Karpas-422 (cell line): ENCODE measurements at regions not wholly inside any gene's neighbourhood (a gene's known extent, or its start where the extent isn't known, plus 50 kb on each side); places are given as distances from the start of the nearest gene placed in this dataset.

ENCODE experiments used
- DNase-seq: peaks from one replicate; pipeline ENCODE4 v3.0.0-alpha.2; 2015
- H2AFZ ChIP-seq: fragments of 200-600 bp; sonication (generic); 2 replicates; pipeline ENCODE4 v1.6.1; 2014; ENCODE audit warnings: antibody characterized with exemption, low read length, mixed read lengths
- H3K27ac ChIP-seq: fragments of 200-600 bp; sonication (generic); 2 replicates; pipeline ENCODE4 v1.5.1; 2014; ENCODE audit warnings: mild to moderate bottlenecking, low read length, moderate library complexity
- H3K27me3 ChIP-seq: fragments of 200-600 bp; sonication (generic); 2 replicates; pipeline ENCODE4 v1.6.1; 2014; ENCODE audit warnings: low read length, mixed read lengths
- H3K36me3 ChIP-seq: fragments of 200-600 bp; sonication (generic); 2 replicates; pipeline ENCODE4 v1.6.1; 2014; ENCODE audit warnings: low read length, mixed read lengths; ENCODE audit not compliant: insufficient read depth
- H3K4me1 ChIP-seq: fragments of 200-600 bp; sonication (generic); 2 replicates; pipeline ENCODE4 v1.6.1; 2014; ENCODE audit warnings: mild to moderate bottlenecking, low read length, mixed read lengths
- H3K4me2 ChIP-seq: fragments of 200-600 bp; sonication (generic); 2 replicates; pipeline ENCODE4 v1.6.1; 2014; ENCODE audit warnings: low read length, low read depth, mild to moderate bottlenecking; ENCODE audit not compliant: poor library complexity, severe bottlenecking
- H3K4me3 ChIP-seq: fragments of 200-600 bp; sonication (generic); 2 replicates; pipeline ENCODE4 v1.5.1; 2014; ENCODE audit warnings: mild to moderate bottlenecking, antibody characterized with exemption, low read length, mixed read lengths
- H3K79me2 ChIP-seq: fragments of 200-600 bp; sonication (generic); 2 replicates; pipeline ENCODE4 v1.6.1; 2014; ENCODE audit warnings: mild to moderate bottlenecking, low read length, mixed read lengths
- H3K9ac ChIP-seq: fragments of 200-600 bp; sonication (generic); 2 replicates; pipeline ENCODE4 v1.6.0; 2014; ENCODE audit warnings: low read length
- H3K9me2 ChIP-seq: fragments of 200-600 bp; sonication (generic), shearing (Covaris generic); replicated peaks from 2 replicates; pipeline ENCODE4 v1.6.0; 2014; ENCODE audit warnings: mild to moderate bottlenecking, low read length, moderate library complexity; ENCODE audit not compliant: insufficient read depth
- H3K9me3 ChIP-seq: fragments of 300-700, 200-600 bp; sonication (generic); 2 replicates; pipeline ENCODE4 v1.6.1; 2014; ENCODE audit warnings: low read length, mixed read lengths
- H4K20me1 ChIP-seq: fragments of 200-600 bp; sonication (generic); 2 replicates; pipeline ENCODE4 v1.6.1; 2014; ENCODE audit warnings: mild to moderate bottlenecking, antibody characterized with exemption, low read length, low read depth; ENCODE audit not compliant: insufficient read depth

- no peaks in the 10 kb centered on the region for H3K79me2 ChIP-seq
- no peak overlapping the region for H3K27ac ChIP-seq
- H3K4me3 ChIP-seq: no peak overlapping the region
- H2AFZ ChIP-seq: no peak overlapping the region
- H3K9me2 ChIP-seq: no peaks in the 10 kb centered on the region
- H3K4me1 ChIP-seq: no peaks in the 10 kb centered on the region
- no peak overlapping the region for H3K9ac ChIP-seq
- no peaks in the 10 kb centered on the region for H3K36me3 ChIP-seq
- no peaks in the 10 kb centered on the region for H4K20me1 ChIP-seq
- no peaks in the 10 kb centered on the region for H3K9me3 ChIP-seq
- H3K4me2 ChIP-seq: no peak overlapping the region
- no peaks in the 10 kb centered on the region for H3K27me3 ChIP-seq
- no peak for DNase-seq
Measured at GRCh38 chr12:111220363-111220762, 148.5 kb downstream of the PHETA1 start.

GRCh38 chr12:111219440-111219839 is 149.5 kb downstream of the PHETA1 start:
- Histone ChIP-seq H3K4me3 (no peak overlapping the region), H2AFZ (no peak overlapping the region), H3K4me2 (no peak overlapping the region), H3K9me2 (no peaks in the 10 kb centered on the region), H3K9ac (no peak overlapping the region), H3K27ac (no peak overlapping the region), H3K4me1 (no peaks in the 10 kb centered on the region), H3K36me3 (no peaks in the 10 kb centered on the region), H3K27me3 (no peaks in the 10 kb centered on the region), H3K79me2 (no peaks in the 10 kb centered on the region), H4K20me1 (no peaks in the 10 kb centered on the region), H3K9me3 (no peaks in the 10 kb centered on the region)
- no peak for DNase-seq

GRCh38 chr12:111218499-111218898 is 150.4 kb downstream of the PHETA1 start:
- no peaks in the 10 kb centered on the region for H3K9me2 ChIP-seq
- no peak overlapping the region for H2AFZ ChIP-seq
- no peak overlapping the region for H3K9ac ChIP-seq
- no peaks in the 10 kb centered on the region for H4K20me1 ChIP-seq
- no peak overlapping the region for H3K27ac ChIP-seq
- DNase-seq: no peak
- H3K4me1 ChIP-seq: no peaks in the 10 kb centered on the region
- no peak overlapping the region for H3K4me2 ChIP-seq
- no peak overlapping the region for H3K4me3 ChIP-seq
- H3K79me2 ChIP-seq: no peaks in the 10 kb centered on the region
- no peaks in the 10 kb centered on the region for H3K9me3 ChIP-seq
- no peaks in the 10 kb centered on the region for H3K27me3 ChIP-seq
- H3K36me3 ChIP-seq: no peaks in the 10 kb centered on the region

- Histone ChIP-seq H2AFZ (no peak overlapping the region), H3K4me2 (no peak overlapping the region), H3K27me3 (no peaks in the 10 kb centered on the region), H3K4me3 (no peak overlapping the region), H4K20me1 (no peaks in the 10 kb centered on the region), H3K9me2 (no peaks in the 10 kb centered on the region), H3K27ac (no peak overlapping the region), H3K9me3 (no peaks in the 10 kb centered on the region), H3K4me1 (no peaks in the 10 kb centered on the region), H3K36me3 (no peaks in the 10 kb centered on the region), H3K9ac (no peak overlapping the region), H3K79me2 (no peaks in the 10 kb centered on the region)
- DNase-seq: no peak
Measured at GRCh38 chr12:111216387-111217159, 152.3 kb downstream of the PHETA1 start.

- no peaks in the 10 kb centered on the region for H4K20me1 ChIP-seq
- H2AFZ ChIP-seq: no peak overlapping the region
- H3K27me3 ChIP-seq: no peaks in the 10 kb centered on the region
Measured at GRCh38 chr12:111215881-111216280, 153.0 kb downstream of the PHETA1 start.

GRCh38 chr12:111214401-111214800 is 154.5 kb downstream of the PHETA1 start:
- H3K9ac ChIP-seq: no peak overlapping the region
- no peaks in the 10 kb centered on the region for H3K9me3 ChIP-seq
- H3K4me3 ChIP-seq: no peak overlapping the region
- no peaks in the 10 kb centered on the region for H3K79me2 ChIP-seq
- H3K36me3 ChIP-seq: no peaks in the 10 kb centered on the region
- no peak for DNase-seq
- H3K27ac ChIP-seq: no peak overlapping the region
- H3K9me2 ChIP-seq: no peaks in the 10 kb centered on the region
- H3K4me2 ChIP-seq: no peak overlapping the region
- no peaks in the 10 kb centered on the region for H3K4me1 ChIP-seq
- H2AFZ ChIP-seq: no peak overlapping the region
- no peaks in the 10 kb centered on the region for H4K20me1 ChIP-seq
- H3K27me3 ChIP-seq: no peaks in the 10 kb centered on the region

More at GRCh38 chr12:111215881-111216280, 153.0 kb downstream of the PHETA1 start:
- DNase-seq: no peak
- Histone ChIP-seq H3K4me3 (no peak overlapping the region), H3K36me3 (no peaks in the 10 kb centered on the region), H3K27ac (no peak overlapping the region), H3K4me2 (no peak overlapping the region), H3K9me3 (no peaks in the 10 kb centered on the region), H3K4me1 (no peaks in the 10 kb centered on the region), H3K9ac (no peak overlapping the region), H3K9me2 (no peaks in the 10 kb centered on the region), H3K79me2 (no peaks in the 10 kb centered on the region)

- H3K27ac ChIP-seq: no peak overlapping the region
- H3K4me1 ChIP-seq: no peaks in the 10 kb centered on the region
- H3K36me3 ChIP-seq: no peaks in the 10 kb centered on the region
- H4K20me1 ChIP-seq: no peaks in the 10 kb centered on the region
- no peak overlapping the region for H3K4me3 ChIP-seq
- no peaks in the 10 kb centered on the region for H3K9me3 ChIP-seq
- no peak for DNase-seq
- H3K27me3 ChIP-seq: no peaks in the 10 kb centered on the region
- H3K9me2 ChIP-seq: no peaks in the 10 kb centered on the region
- H2AFZ ChIP-seq: no peak overlapping the region
- no peak overlapping the region for H3K9ac ChIP-seq
- no peak overlapping the region for H3K4me2 ChIP-seq
- no peaks in the 10 kb centered on the region for H3K79me2 ChIP-seq
Measured at GRCh38 chr12:111213561-111213960, 155.3 kb downstream of the PHETA1 start.

- Histone ChIP-seq H3K9me2 (no peaks in the 10 kb centered on the region), H3K36me3 (no peaks in the 10 kb centered on the region), H3K4me2 (no peak overlapping the region), H3K9ac (no peak overlapping the region), H3K27me3 (no peaks in the 10 kb centered on the region), H3K4me3 (no peak overlapping the region), H3K79me2 (no peaks in the 10 kb centered on the region), H3K9me3 (no peaks in the 10 kb centered on the region), H3K4me1 (no peaks in the 10 kb centered on the region), H2AFZ (no peak overlapping the region), H4K20me1 (no peaks in the 10 kb centered on the region), H3K27ac (no peak overlapping the region)
- no peak for DNase-seq
Measured at GRCh38 chr12:111212814-111213456, 156.0 kb downstream of the PHETA1 start.
